Ovary (tissue), 7 donors: ENCODE measurements at regions not wholly inside any gene's neighbourhood (a gene's known extent, or its start where the extent isn't known, plus 50 kb on each side); places are given as distances from the start of the nearest gene placed in this dataset.

Experiments used
- DNase-seq, 5 donors: peaks; one replicate each; pipeline ENCODE4 v3.0.0-alpha.2; 2019 to 2020
- H3K27ac ChIP-seq, 2 donors: fragments of 200-600 bp; one replicate each; pipeline versions ENCODE4 v1.5.1 to v1.8.0; 2019 to 2022
- H3K27me3 ChIP-seq: fragments of 200-600 bp; one replicate; pipeline ENCODE4 v1.8.0; 2022
- H3K36me3 ChIP-seq: fragments of 200-600 bp; sonication (generic); one replicate; pipeline ENCODE4 v1.5.1; 2019
- H3K4me1 ChIP-seq: one replicate; pipeline ENCODE4 v1.8.1; 2013; ENCODE audit warnings: mild to moderate bottlenecking, moderate library complexity; ENCODE audit not compliant: insufficient read depth
- H3K4me3 ChIP-seq: fragments of 200-600 bp; sonication (generic); one replicate; pipeline ENCODE4 v1.5.1; 2017
- H3K9me3 ChIP-seq, 2 donors: fragments of 200-600 bp in 1 of 2; sonication (generic) in 1 of 2; one replicate each; pipeline versions ENCODE4 v1.5.1 to v1.8.1; 2013 to 2019; ENCODE audit warnings: mild to moderate bottlenecking in 1 of 2, moderate library complexity in 1 of 2
- EP300 ChIP-seq: sonication (generic); formaldehyde crosslinking; IDR thresholded peaks from one replicate; pipeline ENCODE4 v1.6.1; 2017; ENCODE audit warnings: antibody characterized with exemption
- POLR2A ChIP-seq: fragments of 450-650 bp; IDR thresholded peaks from one replicate; pipeline ENCODE4 v1.6.1; 2017; ENCODE audit warnings: antibody characterized with exemption, mild to moderate bottlenecking, moderate library complexity
- WGBS, 3 donors: extraction: QIAGEN DNeasy Blood & Tissue Kit in 1 of 3; methylation state at CpG; one replicate each; pipeline versions ENCODE4 v1.1.5 to v1.1.7; 2013 to 2017; 5-methylcytosine and 5-hydroxymethylcytosine counted together
- intact Hi-C, 4 donors: fragments of 100-400 bp; cut with DNase I; formaldehyde crosslinking; loops; one replicate each; pipeline versions ENCODE4 v1.11.0 to v1.15.1; 2022 to 2023
- TF ChIP-seq, protein P1 (sequence below), 3 donors: fragments of 450-650 bp in 2 of 3; fragments of 200-600 bp in 1 of 3; IDR thresholded peaks; one replicate each; pipeline versions ENCODE4 v1.5.1 to v1.8.0; 2016 to 2022; ENCODE audit warnings: antibody characterized with exemption in 3 of 3, mild to moderate bottlenecking in 1 of 3
- donor health status: DM: no; HTN: no; CAD: no; lungs with moderate emphysema.
- donor health status: DM: no; HTN: no; CAD: no.
- donor health status: Bipolar disorder and iron deficiency.
- donor health status: DM: no; HTN: no; CAD: no.
- donor health status: DM: yes; HTN: yes; CAD: no.

DNA sequence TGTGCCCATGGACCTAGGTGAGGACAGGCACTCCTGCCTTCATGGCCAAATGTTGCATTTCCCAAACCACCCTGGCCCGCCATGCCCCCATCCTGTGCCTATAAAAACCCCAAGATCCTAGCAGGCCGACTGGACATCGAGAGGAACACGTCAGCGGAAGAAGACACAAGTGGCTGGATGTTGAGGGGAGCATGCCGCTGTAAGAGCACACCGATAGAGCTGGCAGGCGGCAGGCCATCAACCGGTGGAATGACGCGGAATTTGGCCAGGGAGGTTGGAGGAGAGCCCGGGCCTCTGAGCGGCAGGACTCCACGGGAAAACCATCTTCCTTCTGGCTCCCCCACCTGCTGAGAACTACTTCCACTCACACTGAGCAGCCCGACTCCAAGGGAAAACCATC lies 361.1 kb upstream of the TMPRSS15 start:
- H3K27me3 ChIP-seq = no peaks in the 10 kb centered on the region
- intact Hi-C loops = no loop called here
- no peak for DNase-seq
- no peak overlapping the region for H3K27ac ChIP-seq
- no peaks in the 10 kb centered on the region for H3K36me3 ChIP-seq
- TF ChIP-seq EP300 (no peak), POLR2A (no peak)
- TF ChIP-seq, protein P1, sequence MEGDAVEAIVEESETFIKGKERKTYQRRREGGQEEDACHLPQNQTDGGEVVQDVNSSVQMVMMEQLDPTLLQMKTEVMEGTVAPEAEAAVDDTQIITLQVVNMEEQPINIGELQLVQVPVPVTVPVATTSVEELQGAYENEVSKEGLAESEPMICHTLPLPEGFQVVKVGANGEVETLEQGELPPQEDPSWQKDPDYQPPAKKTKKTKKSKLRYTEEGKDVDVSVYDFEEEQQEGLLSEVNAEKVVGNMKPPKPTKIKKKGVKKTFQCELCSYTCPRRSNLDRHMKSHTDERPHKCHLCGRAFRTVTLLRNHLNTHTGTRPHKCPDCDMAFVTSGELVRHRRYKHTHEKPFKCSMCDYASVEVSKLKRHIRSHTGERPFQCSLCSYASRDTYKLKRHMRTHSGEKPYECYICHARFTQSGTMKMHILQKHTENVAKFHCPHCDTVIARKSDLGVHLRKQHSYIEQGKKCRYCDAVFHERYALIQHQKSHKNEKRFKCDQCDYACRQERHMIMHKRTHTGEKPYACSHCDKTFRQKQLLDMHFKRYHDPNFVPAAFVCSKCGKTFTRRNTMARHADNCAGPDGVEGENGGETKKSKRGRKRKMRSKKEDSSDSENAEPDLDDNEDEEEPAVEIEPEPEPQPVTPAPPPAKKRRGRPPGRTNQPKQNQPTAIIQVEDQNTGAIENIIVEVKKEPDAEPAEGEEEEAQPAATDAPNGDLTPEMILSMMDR (IDR thresholded peaks at IDR 0.05) = no peak
- H3K9me3 ChIP-seq = no peaks in the 10 kb centered on the region
- WGBS, 3 donors = 91 to 96% (median 95%) methylated on average over 15 of the region's 15 CpGs
- H3K4me1 ChIP-seq = no peaks in the 10 kb centered on the region
- H3K4me3 ChIP-seq = no peak overlapping the region

DNA sequence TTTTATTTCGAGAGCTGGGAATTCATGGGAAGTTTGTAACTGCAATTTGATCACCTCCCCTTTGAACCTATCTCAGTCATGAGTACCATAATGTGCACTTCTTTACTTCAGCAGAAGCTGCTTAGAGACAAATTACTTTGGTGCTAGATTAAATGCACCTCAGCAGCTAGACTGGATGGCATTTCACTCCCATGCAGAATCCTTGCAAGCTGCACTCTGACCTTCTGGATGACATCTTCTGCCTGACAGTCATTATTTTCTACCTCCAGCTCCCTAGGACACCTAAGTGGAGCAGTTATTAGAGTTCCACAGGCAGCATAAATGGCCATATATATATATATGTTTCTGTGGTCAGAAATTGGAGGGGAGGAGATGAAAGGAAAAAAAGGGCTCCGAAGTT lies 366.0 kb upstream of the TMPRSS15 start:
- Histone ChIP-seq H3K27ac (no peak overlapping the region), H3K27me3 (no peaks in the 10 kb centered on the region), H3K9me3 (no peaks in the 10 kb centered on the region), H3K4me1 (no peaks in the 10 kb centered on the region), H3K4me3 (no peak overlapping the region), H3K36me3 (no peaks in the 10 kb centered on the region)
- TF ChIP-seq POLR2A = no peak
- TF ChIP-seq, protein P1 (IDR thresholded peaks at IDR 0.05) = no peak
- TF ChIP-seq EP300 = no peak
- 71 to 77% (median 74%) methylated on average over 2 of the region's 2 CpGs for WGBS, 3 donors
- no peak for DNase-seq
- intact Hi-C loops = no loop called here

DNA sequence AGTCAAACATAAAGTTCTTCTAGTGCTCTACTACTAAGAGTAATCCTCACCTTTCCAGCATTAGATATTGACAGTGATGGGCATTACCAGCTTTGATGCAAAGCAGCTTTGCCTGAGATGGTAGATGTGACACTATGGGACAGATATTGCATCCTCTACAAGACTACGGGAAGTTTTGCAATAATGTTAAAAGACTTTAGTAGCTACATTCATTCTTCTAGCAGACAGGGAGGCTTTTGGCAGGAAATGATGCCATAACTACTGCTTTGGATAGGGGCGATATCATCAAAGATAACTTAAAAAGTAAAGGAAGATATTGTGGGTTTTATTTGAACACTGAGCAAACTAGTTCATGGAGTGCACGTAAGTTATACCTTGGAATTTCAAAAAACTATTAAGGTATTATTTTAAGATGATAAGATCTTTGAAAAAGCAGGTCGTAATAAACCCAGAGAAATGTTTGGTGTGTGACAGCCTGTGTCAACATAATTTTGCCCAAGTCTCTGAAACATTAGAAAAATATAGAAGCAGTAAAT lies 368.3 kb upstream of the TMPRSS15 start:
- Histone ChIP-seq H3K9me3 (no peaks in the 10 kb centered on the region), H3K36me3 (no peaks in the 10 kb centered on the region), H3K4me3 (no peak overlapping the region), H3K27me3 (no peaks in the 10 kb centered on the region), H3K4me1 (no peaks in the 10 kb centered on the region), H3K27ac (no peak overlapping the region)
- 78 to 84% (median 80%) methylated on average over 4 of the region's 4 CpGs for WGBS, 3 donors
- intact Hi-C loops = no loop called here
- TF ChIP-seq POLR2A (no peak), EP300 (no peak)
- TF ChIP-seq, protein P1 (IDR thresholded peaks at IDR 0.05) = no peak
- DNase-seq = no peak

DNA sequence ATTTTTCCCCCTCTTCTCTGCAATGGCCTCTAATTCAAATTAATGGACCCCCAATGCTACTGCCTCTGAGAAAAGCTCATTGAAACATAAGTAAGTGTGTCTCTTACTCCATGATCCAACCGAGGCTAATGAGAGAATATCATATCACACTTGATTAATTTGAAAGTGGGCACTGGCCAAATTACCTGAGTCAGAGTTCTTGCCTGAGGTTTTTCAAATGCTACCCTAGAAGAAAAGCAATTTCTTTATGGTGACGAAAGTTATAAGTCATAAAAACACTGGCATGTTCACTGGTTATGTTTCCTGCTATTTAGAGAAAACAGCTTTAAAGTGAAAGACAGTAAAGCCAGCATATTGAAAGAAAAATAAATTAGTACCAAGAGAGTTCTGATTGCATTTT lies 368.8 kb upstream of the TMPRSS15 start:
- H3K27ac ChIP-seq = no peak overlapping the region
- H3K9me3 ChIP-seq = no peaks in the 10 kb centered on the region
- no peaks in the 10 kb centered on the region for H3K36me3 ChIP-seq
- no peaks in the 10 kb centered on the region for H3K27me3 ChIP-seq
- DNase-seq = no peak
- TF ChIP-seq EP300 (no peak), POLR2A (no peak)
- TF ChIP-seq, protein P1 (IDR thresholded peaks at IDR 0.05) = no peak
- no peaks in the 10 kb centered on the region for H3K4me1 ChIP-seq
- intact Hi-C loops = no loop called here
- H3K4me3 ChIP-seq = no peak overlapping the region
- WGBS, 3 donors = 51 to 62% (median 55%) methylated on average over 2 of the region's 2 CpGs
